Tibial artery (tissue), 4 donors: ENCODE measurements at regions not wholly inside any gene's neighbourhood (a gene's known extent, or its start where the extent isn't known, plus 50 kb on each side); places are given as distances from the start of the nearest gene placed in this dataset.

ENCODE experiments used
- DNase-seq, 2 donors: peaks; one replicate each; pipeline ENCODE4 v3.0.0-alpha.2; 2019
- H3K27ac ChIP-seq, 2 donors: fragments of 200-600 bp; sonication (generic) in 1 of 2; 1 replicate in 1 of 2; 2 replicates in 1 of 2; pipeline ENCODE4 v1.5.1; 2018 to 2019; ENCODE audit warnings: mild to moderate bottlenecking in 1 of 2
- H3K27me3 ChIP-seq, 2 donors: fragments of 200-600 bp; sonication (generic) in 1 of 2; one replicate each; pipeline versions ENCODE4 v1.5.1 to v1.6.0; 2016 to 2019
- H3K36me3 ChIP-seq, 3 donors: fragments of 200-600 bp; sonication (generic) in 2 of 3; one replicate each; pipeline ENCODE4 v1.5.1; 2016 to 2019; ENCODE audit warnings: mild to moderate bottlenecking in 2 of 3
- H3K4me1 ChIP-seq, 4 donors: fragments of 200-600 bp; sonication (generic) in 2 of 4; 1 replicate in 3 of 4; 2 replicates in 1 of 4; pipeline ENCODE4 v1.5.1; 2016 to 2019
- H3K4me3 ChIP-seq, 2 donors: fragments of 200-600 bp; sonication (generic) in 1 of 2; 1 replicate in 1 of 2; 2 replicates in 1 of 2; pipeline ENCODE4 v1.5.1; 2018 to 2019; ENCODE audit warnings: mild to moderate bottlenecking in 2 of 2
- H3K9me3 ChIP-seq, 3 donors: fragments of 200-600 bp; sonication (generic) in 1 of 3; one replicate each; pipeline ENCODE4 v1.5.1; 2016 to 2019
- CTCF ChIP-seq, 2 experiments: fragments of 200-600 bp in 1 of 2; fragments of 450-650 bp in 1 of 2; IDR thresholded peaks; one replicate each; pipeline ENCODE4 v1.5.1; 2017 to 2019; ENCODE audit warnings: antibody characterized with exemption in 2 of 2, mild to moderate bottlenecking in 1 of 2, moderate library complexity in 1 of 2
- intact Hi-C: fragments of 100-400 bp; cut with DNase I; formaldehyde crosslinking; loops from one replicate; pipeline ENCODE4 v1.15.0; 2023; ENCODE audit warnings: low total_unique reads

GRCh38 chr3:25895443-25895842, 105.6 kb downstream of the OXSM start:
- no peak overlapping the region for H3K27ac ChIP-seq
- H3K27me3 ChIP-seq, result no peaks in the 10 kb centered on the region
- no peak for TF ChIP-seq CTCF (IDR thresholded peaks at IDR 0.05)
- H3K4me3 ChIP-seq, result no peak overlapping the region
- no peak for DNase-seq
- no peaks in the 10 kb centered on the region for H3K4me1 ChIP-seq
- intact Hi-C loops, result no loop called here
- H3K9me3 ChIP-seq, result no peaks in the 10 kb centered on the region
- H3K36me3 ChIP-seq, result no peaks in the 10 kb centered on the region

- no peaks in the 10 kb centered on the region for H3K36me3 ChIP-seq
- intact Hi-C loops, result no loop called here
- DNase-seq, result no peak
- no peaks in the 10 kb centered on the region for H3K27me3 ChIP-seq
- H3K27ac ChIP-seq, result no peak overlapping the region
- H3K4me1 ChIP-seq, result no peaks in the 10 kb centered on the region
- H3K4me3 ChIP-seq, result no peak overlapping the region
- H3K9me3 ChIP-seq, result no peaks in the 10 kb centered on the region
- no peak for TF ChIP-seq CTCF (IDR thresholded peaks at IDR 0.05)
Observed at GRCh38 chr3:25897019-25897418, 107.1 kb downstream of the OXSM start.

- TF ChIP-seq CTCF (IDR thresholded peaks at IDR 0.05), result no peak
- H3K27me3 ChIP-seq, result no peaks in the 10 kb centered on the region
- H3K4me3 ChIP-seq, result no peak overlapping the region
- no peak for DNase-seq
- no peak overlapping the region for H3K27ac ChIP-seq
- no peaks in the 10 kb centered on the region for H3K9me3 ChIP-seq
- H3K4me1 ChIP-seq, result no peaks in the 10 kb centered on the region
- no peaks in the 10 kb centered on the region for H3K36me3 ChIP-seq
- intact Hi-C loops, result no loop called here
Observed at GRCh38 chr3:25899352-25900101, 109.6 kb downstream of the OXSM start.

GRCh38 chr3:25900161-25900560, 110.3 kb downstream of the OXSM start:
- H3K4me1 ChIP-seq, result no peaks in the 10 kb centered on the region
- H3K27ac ChIP-seq, result no peak overlapping the region
- H3K9me3 ChIP-seq, result no peaks in the 10 kb centered on the region
- DNase-seq, result no peak
- TF ChIP-seq CTCF (IDR thresholded peaks at IDR 0.05), result no peak
- H3K4me3 ChIP-seq, result no peak overlapping the region
- no peaks in the 10 kb centered on the region for H3K27me3 ChIP-seq
- intact Hi-C loops, result no loop called here
- H3K36me3 ChIP-seq, result no peaks in the 10 kb centered on the region

GRCh38 chr3:25901796-25902195, 111.9 kb downstream of the OXSM start:
- intact Hi-C loops, result no loop called here
- H3K4me1 ChIP-seq, result no peaks in the 10 kb centered on the region
- no peak for TF ChIP-seq CTCF (IDR thresholded peaks at IDR 0.05)
- no peaks in the 10 kb centered on the region for H3K36me3 ChIP-seq
- H3K27me3 ChIP-seq, result no peaks in the 10 kb centered on the region
- no peaks in the 10 kb centered on the region for H3K9me3 ChIP-seq
- DNase-seq, result no peak
- no peak overlapping the region for H3K4me3 ChIP-seq
- H3K27ac ChIP-seq, result no peak overlapping the region

- no peak for DNase-seq
- intact Hi-C loops, result no loop called here
- H3K9me3 ChIP-seq, result no peaks in the 10 kb centered on the region
Observed at GRCh38 chr3:25902586-25902985, 112.7 kb downstream of the OXSM start.

More at GRCh38 chr3:25902586-25902985, 112.7 kb downstream of the OXSM start:
- Histone ChIP-seq H3K27ac (no peak overlapping the region), H3K4me1 (peaks cover 0 to 5% (median 0%) of the 10 kb centered on the region in 4 donors), H3K4me3 (no peak overlapping the region), H3K36me3 (no peaks in the 10 kb centered on the region), H3K27me3 (no peaks in the 10 kb centered on the region)
- TF ChIP-seq CTCF (IDR thresholded peaks at IDR 0.05), result no peak
